SK-N-MC (cell line): ENCODE measurements at regions not wholly inside any gene's neighbourhood (a gene's known extent, or its start where the extent isn't known, plus 50 kb on each side); places are given as distances from the start of the nearest gene placed in this dataset.

Experiments used
- DNase-seq: peaks from one replicate; pipeline ENCODE4 v3.0.0-alpha.2; 2011; ENCODE audit warnings: low read depth, low spot score
- H3K27ac ChIP-seq: fragments of 200-600 bp; sonication (generic); 2 replicates; pipeline ENCODE4 v1.5.1; 2016; ENCODE audit warnings: mixed run types
- H3K36me3 ChIP-seq: fragments of 200-600 bp; sonication (generic); 2 replicates; pipeline ENCODE4 v1.6.1; 2017; ENCODE audit warnings: antibody characterized with exemption, low read length, mixed read lengths; ENCODE audit not compliant: insufficient read depth
- H3K4me3 ChIP-seq: fragments of 200-600 bp; sonication (generic); 2 replicates; pipeline ENCODE4 v1.5.1; 2016
- H3K9ac ChIP-seq: fragments of 200-600 bp; sonication (generic); 2 replicates; pipeline ENCODE4 v1.8.0; 2017; ENCODE audit warnings: mixed run types, mixed read lengths; ENCODE audit not compliant: insufficient read length
- H3K9me3 ChIP-seq: fragments of 200-600 bp; sonication (generic); 2 replicates; pipeline ENCODE4 v1.6.1; 2017; ENCODE audit warnings: low read depth, mild to moderate bottlenecking, antibody characterized with exemption, low read length, moderate library complexity, mixed read lengths
- EZH2 ChIP-seq: fragments of 200-600 bp; sonication (generic); IDR thresholded peaks from one replicate; pipeline ENCODE4 v1.6.1; 2017; ENCODE audit warnings: antibody characterized with exemption
- FOXP2 ChIP-seq: optimal IDR thresholded peaks from 2 replicates; pipeline ENCODE3; 2011; ENCODE audit warnings: mild to moderate bottlenecking, moderate library complexity; ENCODE audit not compliant: insufficient read depth; ENCODE audit errors: extremely low read length, control extremely low read depth
- POLR2AphosphoS5 ChIP-seq: IDR thresholded peaks from 2 replicates; pipeline ENCODE4 v1.6.1; 2012; ENCODE audit warnings: mild to moderate bottlenecking, low read depth, low read length, borderline replicate concordance

DNA sequence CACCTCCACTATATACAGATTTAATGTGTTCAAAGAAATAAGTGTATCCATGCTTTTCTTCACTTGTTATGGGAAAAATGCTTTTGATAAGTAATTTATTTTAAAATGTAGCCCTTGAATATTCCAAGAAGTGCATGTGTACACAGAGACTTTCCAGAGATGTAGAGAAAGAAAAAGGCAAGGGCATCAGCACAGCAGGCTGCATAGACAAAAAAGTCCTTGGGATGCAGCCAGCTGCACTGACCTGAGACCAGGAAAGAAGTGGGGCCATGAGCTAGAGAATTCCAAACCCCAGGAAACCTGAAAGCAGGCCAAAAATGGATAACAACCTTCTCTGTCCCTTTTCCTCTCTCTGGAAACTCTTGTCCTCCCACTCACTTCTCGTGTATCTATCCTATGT, 51.6 kb upstream of the PRDM8 start:
- no peak overlapping the region for H3K27ac ChIP-seq
- no peak for TF ChIP-seq EZH2
- no peak for TF ChIP-seq POLR2AphosphoS5
- TF ChIP-seq FOXP2 = no peak
- no peaks in the 10 kb centered on the region for H3K36me3 ChIP-seq
- DNase-seq = no peak
- no peak overlapping the region for H3K9ac ChIP-seq
- no peak overlapping the region for H3K4me3 ChIP-seq
- no peaks in the 10 kb centered on the region for H3K9me3 ChIP-seq

DNA sequence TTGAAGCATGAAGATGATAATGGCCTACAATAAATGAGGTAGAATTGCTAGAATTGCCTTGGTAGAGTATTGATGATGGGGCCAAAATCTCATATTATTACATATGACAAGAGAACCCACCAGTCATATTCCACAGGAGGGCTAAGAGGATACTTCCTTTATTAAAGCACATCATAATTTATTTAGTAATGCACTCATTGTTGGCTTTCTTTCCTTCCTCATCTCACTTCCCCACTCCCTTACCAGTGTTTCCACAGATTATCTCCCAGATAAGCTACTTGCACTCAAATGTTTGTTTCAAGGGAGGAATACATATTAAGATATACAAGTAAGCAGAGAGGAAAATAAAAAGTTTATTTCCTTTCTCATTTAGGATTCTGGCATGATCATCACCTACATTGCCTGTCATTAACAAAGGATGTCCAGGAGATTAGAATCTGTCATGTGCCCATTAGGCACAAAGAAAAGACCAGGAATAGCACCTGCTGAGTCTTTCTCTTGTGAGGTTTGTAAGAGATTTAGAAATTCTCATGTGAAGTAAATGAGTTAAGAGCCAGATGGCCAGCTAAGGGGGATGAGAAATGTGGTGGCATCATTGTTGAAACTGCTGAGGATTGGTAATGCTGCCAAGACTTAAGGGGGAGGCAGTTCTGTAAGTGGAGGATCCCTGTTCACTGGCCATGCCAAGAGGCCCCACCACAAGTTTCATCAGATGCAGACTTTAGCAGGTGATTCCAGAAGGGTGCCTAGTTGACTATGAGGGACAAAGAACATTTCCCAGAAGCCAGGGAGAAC, 52.4 kb upstream of the PRDM8 start:
- DNase-seq = no peak
- Histone ChIP-seq H3K36me3 (no peaks in the 10 kb centered on the region), H3K9me3 (no peaks in the 10 kb centered on the region), H3K4me3 (no peak overlapping the region), H3K27ac (no peak overlapping the region), H3K9ac (no peak overlapping the region)
- TF ChIP-seq POLR2AphosphoS5 = no peak
- no peak for TF ChIP-seq EZH2

DNA sequence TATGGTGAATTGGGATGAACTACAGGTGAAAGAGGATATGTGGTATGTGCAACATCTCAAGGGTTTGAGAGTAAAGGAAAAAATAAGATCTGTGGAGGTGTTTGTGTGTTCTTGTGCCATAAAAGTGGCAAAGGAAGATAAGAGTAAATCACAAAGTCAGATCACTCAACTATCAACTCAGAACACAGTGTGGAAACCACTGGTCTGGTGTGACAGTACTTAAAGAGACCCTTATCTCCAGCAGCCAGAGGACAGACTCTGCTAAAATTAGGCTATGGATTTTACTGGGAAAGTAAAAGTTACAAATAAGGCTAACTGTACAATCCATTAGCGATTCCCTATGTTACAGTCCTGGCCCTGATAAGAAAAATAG, 54.0 kb upstream of the PRDM8 start:
- no peak for DNase-seq
- Histone ChIP-seq H3K27ac (no peak overlapping the region), H3K36me3 (no peaks in the 10 kb centered on the region), H3K9me3 (no peaks in the 10 kb centered on the region), H3K9ac (no peak overlapping the region), H3K4me3 (no peak overlapping the region)
- TF ChIP-seq EZH2 (no peak), POLR2AphosphoS5 (no peak)

DNA sequence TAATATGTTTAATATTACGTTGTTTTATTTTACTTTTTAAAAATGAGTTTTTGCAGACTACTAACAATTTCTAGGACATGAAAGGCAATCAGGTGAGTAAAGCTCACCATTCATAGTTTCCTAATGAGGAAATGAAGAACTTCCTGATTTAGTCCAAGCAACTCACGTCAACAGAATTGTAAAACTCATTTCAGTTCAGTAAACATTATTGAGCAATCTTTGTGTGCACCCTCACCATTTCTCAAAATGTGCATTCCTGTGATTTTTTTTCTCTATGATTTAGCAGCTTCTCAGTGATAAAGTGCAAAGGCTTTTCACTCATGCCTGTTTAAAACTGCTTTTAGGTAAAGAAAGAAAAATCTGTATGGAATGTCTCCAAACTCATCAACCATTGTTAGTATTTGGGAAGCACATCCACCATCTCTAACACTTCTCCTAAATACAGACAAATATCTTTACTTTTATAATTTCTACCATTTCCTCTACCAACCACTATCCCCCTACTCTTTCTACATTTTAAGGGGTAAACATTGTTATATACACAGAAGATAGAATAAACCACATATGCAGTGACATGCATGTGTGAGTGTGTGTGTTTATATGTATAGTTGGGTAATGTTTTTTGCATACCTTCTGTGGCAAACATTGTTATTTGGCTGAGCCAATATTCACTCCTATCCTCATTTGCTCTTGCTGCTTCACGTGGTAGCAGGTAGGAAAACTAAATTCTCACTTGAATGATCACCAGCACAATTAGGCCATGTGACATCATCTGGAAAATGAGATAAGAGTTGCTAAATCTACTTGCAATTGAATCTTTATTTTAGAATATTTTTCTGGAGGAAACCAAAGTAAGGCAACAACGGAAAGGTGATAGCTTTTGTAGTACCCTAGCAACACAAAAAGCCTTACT, 54.7 kb upstream of the PRDM8 start:
- no peak overlapping the region for H3K9ac ChIP-seq
- no peak overlapping the region for H3K27ac ChIP-seq
- no peaks in the 10 kb centered on the region for H3K9me3 ChIP-seq
- H3K36me3 ChIP-seq = no peaks in the 10 kb centered on the region
- no peak for DNase-seq
- TF ChIP-seq POLR2AphosphoS5 = no peak
- TF ChIP-seq FOXP2 = no peak
- TF ChIP-seq EZH2 = no peak
- H3K4me3 ChIP-seq = no peak overlapping the region

DNA sequence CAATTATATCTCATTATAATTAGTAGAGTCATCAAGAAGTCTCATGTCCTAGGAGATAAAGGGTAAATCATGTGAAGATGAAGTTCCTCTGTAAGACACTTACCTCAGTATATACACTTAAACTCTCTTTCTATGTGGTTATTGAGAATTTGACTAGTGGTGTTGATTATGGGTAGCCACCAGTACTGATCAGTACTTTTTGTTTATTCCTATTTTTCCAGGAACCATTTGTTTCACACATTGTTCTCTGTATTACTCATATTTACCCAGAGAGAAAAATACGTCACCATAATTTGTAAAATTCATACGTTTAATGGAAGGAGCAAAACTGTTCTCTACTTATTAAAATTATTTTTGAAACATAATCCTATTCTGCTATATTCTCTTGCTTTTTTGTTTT, 55.8 kb upstream of the PRDM8 start:
- no peaks in the 10 kb centered on the region for H3K36me3 ChIP-seq
- TF ChIP-seq EZH2 (no peak), POLR2AphosphoS5 (no peak), FOXP2 (no peak)
- no peak for DNase-seq
- no peak overlapping the region for H3K4me3 ChIP-seq
- no peaks in the 10 kb centered on the region for H3K9me3 ChIP-seq
- H3K9ac ChIP-seq = no peak overlapping the region
- no peak overlapping the region for H3K27ac ChIP-seq

DNA sequence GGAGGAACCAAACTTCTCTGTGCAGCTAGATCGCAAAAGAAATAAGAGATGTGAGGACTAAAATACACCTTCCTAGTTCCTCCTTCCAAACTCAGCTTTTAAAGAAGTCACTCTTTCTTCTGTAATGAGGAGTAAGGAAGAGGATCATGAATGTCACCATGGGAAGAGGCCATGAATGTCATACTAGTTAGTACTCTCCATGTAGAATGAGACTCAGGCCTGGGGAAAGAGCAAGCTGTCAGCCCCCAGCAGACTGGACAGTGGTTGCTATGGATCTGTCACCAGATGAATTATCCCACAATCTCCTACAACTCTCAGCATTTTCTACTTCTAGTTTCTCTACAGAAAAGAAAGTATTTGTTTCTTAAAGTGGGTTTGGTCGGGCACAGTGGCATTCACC, 57.1 kb upstream of the PRDM8 start:
- Histone ChIP-seq H3K9me3 (no peaks in the 10 kb centered on the region), H3K36me3 (no peaks in the 10 kb centered on the region), H3K9ac (no peak overlapping the region), H3K27ac (no peak overlapping the region), H3K4me3 (no peak overlapping the region)
- no peak for DNase-seq
- no peak for TF ChIP-seq EZH2
- TF ChIP-seq POLR2AphosphoS5 = no peak
- TF ChIP-seq FOXP2 = no peak

DNA sequence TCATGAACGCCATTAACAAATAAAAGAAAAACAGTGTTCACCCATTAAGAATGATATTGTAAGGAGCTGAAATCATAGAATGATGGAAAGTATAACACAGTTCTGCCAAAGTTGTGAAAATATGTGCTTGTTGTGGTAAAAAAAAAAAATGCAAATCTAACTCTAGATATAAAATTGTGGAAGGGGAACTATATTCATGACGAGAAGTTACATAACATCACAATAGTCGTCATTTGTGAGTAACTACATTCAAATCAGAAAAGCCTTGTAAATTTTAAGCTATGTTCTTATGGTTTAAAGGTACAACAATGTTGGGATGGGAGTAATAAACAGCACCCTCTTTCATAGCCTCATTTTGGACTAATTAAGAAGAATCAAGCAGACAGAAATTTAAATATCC, 57.6 kb upstream of the PRDM8 start:
- H3K36me3 ChIP-seq = no peaks in the 10 kb centered on the region
- H3K9ac ChIP-seq = no peak overlapping the region
- no peak for TF ChIP-seq POLR2AphosphoS5
- TF ChIP-seq FOXP2 = no peak
- no peak for TF ChIP-seq EZH2
- H3K9me3 ChIP-seq = no peaks in the 10 kb centered on the region
- no peak overlapping the region for H3K27ac ChIP-seq
- no peak for DNase-seq
- no peak overlapping the region for H3K4me3 ChIP-seq

DNA sequence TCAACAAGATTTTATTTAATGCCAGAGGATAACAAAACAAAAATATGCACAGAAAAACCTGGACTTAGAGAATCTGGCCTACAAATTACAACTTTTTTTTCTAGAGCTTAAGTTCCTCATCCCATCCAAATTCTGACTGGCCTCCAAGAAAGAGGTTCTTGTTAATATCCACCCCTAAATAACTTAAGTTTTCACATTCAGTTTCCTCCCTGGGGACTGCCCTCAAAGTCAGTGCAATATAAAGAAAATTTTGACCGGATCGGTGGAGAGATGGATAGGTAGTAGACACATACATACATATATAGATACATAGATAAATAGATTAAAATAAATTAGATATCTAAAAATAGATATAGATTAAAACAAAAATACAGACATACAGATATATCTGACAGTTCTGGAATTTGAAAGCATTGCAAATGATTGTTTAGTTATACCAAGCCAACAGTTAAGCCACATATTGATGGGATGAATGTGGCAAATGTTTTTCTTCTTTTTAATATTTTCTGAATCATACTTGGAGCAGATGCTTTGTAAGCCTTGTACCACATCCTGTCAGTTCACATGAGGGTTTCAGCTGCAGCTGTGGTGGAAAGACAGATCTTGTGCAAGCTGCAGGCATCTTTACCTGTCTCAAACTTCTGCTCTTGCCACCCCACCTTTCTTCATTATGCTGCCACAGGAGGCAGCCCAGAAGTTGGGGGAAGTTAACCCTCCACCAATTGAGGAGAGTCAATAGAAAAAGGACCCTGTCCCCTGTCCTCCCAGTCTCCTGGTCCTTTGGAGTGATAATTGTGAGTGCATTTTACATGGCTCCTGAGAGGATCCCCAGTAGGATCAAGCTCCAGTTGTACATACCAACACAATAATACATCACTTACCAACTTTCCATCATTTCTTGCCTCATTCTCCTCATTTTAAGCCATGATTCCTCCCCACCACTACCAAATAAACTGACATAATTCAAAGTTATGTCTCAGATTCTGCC, 58.5 kb upstream of the PRDM8 start:
- TF ChIP-seq POLR2AphosphoS5 (no peak), FOXP2 (no peak), EZH2 (no peak)
- no peak for DNase-seq
- no peak overlapping the region for H3K4me3 ChIP-seq

More for the DNA sequence above, 58.5 kb upstream of the PRDM8 start:
- Histone ChIP-seq H3K9me3 (no peaks in the 10 kb centered on the region), H3K9ac (no peak overlapping the region), H3K27ac (no peak overlapping the region), H3K36me3 (no peaks in the 10 kb centered on the region)
